ENCODE measurements at regions not wholly inside any gene's neighbourhood (a gene's known extent, or its start where the extent isn't known, plus 50 kb on each side); places are given as distances from the start of the nearest gene placed in this dataset.

DNA sequence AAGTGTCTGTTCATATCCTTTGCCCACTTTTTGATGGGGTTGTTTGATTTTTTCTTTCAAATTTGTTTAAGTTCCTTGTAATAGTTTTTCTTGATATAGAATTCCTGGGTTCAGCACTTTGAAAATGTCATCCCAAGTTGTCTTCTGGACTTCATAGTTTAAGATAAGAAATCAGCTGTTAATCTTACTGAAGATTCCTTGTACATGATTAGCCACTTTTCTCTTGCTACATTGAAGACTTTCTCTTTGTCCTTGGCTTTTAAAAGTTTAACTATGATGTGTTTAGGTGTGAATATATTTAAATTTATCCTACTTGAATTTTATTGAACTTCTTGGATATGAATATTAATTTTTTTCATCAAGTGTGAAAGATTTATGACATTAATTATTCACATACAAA is 387.2 kb upstream of the CWC22 start:
- no peak for DNase-seq (ENCODE audit: low read depth)
- no peak for TF ChIP-seq CTCF (IDR thresholded peaks at IDR 0.05; ENCODE audit: control insufficient read depth, insufficient read depth, low read depth, low read length, missing control alignments)
- no peak overlapping the region for H3K4me3 ChIP-seq (ENCODE audit: control insufficient read depth, low read depth, low read length)

GRCh38 chr2:180385601-180386201 is 378.6 kb upstream of the CWC22 start:
- TF ChIP-seq CTCF (IDR thresholded peaks at IDR 0.05; ENCODE audit: control insufficient read depth, insufficient read depth, low read depth, low read length, missing control alignments), result no peak
- peak; percentile 70 for DNase-seq (ENCODE audit: low read depth)
- H3K4me3 ChIP-seq (ENCODE audit: control insufficient read depth, low read depth, low read length), result no peak overlapping the region

GRCh38 chr2:180376066-180376465 is 369.0 kb upstream of the CWC22 start:
- DNase-seq (ENCODE audit: low read depth), result no peak
- no peak for TF ChIP-seq CTCF (IDR thresholded peaks at IDR 0.05; ENCODE audit: control insufficient read depth, insufficient read depth, low read depth, low read length, missing control alignments)
- H3K4me3 ChIP-seq (ENCODE audit: control insufficient read depth, low read depth, low read length), result no peak overlapping the region

DNA sequence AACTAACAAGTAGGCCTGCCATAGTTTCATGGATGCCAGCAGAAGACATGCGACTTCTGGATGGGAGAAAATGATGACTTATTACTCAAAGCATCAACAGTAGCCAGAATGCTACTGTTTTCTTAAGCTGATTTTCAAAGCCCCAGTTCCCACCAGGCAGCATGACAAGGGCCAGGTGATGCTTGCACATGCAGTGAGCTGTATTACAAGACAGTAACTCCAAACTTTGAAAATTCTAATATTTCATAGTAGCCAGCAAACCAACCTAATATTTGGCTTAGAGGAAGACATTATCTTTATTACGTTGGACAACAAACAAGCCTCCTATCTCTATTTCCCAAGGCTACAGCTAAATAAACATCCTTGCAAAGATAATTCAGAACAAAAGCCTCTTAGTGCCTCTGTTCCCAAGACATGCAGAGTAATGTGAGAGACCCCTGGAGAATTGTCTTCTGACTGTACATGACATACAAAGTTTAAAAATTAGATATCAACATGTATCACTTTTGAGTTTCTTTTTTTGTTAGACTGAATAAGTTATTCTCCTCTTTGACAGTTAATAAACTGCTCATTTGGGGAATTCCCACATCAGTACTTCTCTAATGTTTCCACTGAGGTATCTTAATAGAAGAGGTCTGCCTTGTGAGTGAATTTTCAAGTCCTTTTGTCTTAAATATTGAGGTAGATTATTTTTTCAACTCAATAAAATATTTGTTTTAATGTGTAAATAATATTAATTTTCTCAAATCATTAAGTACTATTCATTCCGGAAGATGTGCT is 367.6 kb upstream of the CWC22 start:
- TF ChIP-seq CTCF (IDR thresholded peaks at IDR 0.05; ENCODE audit: control insufficient read depth, insufficient read depth, low read depth, low read length, missing control alignments), result no peak
- DNase-seq (ENCODE audit: low read depth), result no peak
- H3K4me3 ChIP-seq (ENCODE audit: control insufficient read depth, low read depth, low read length), result no peak overlapping the region

DNA sequence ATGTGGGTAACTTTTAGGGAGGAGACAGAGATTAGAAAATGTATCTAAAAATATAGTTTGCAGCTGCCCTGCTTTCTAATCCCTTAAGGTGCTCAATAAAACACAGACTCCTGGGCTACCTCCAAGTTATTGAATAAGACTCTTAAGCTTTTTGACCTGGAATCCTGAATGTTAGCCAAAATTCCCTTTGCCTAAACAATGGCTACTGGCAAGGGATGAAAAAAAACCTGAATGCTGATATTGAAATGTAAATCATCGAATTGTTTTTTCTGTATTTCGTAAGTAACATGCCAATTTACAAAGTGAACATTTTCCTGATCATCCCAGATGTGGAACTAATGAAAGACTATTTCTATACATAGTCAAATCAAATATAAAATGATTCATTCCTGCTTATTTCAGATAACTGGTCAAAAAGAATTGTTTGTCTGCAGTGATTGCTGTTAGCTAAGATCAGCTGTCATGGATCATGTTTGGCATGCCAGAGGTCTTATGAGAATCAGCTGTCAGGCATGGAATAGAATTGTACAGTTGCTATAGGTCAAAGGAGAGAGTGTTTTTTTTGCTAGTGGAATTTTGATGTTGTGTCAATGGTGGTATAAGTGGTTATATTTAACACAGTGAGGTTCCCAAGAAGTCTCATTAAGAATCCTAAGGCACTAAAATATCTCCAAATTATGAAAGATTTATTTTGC is 363.6 kb upstream of the CWC22 start:
- DNase-seq (ENCODE audit: low read depth), result no peak
- TF ChIP-seq CTCF (IDR thresholded peaks at IDR 0.05; ENCODE audit: control insufficient read depth, insufficient read depth, low read depth, low read length, missing control alignments), result no peak
- no peak overlapping the region for H3K4me3 ChIP-seq (ENCODE audit: control insufficient read depth, low read depth, low read length)

GRCh38 chr2:180368881-180369280 is 361.8 kb upstream of the CWC22 start:
- no peak overlapping the region for H3K4me3 ChIP-seq (ENCODE audit: control insufficient read depth, low read depth, low read length)
- no peak for DNase-seq (ENCODE audit: low read depth)
- TF ChIP-seq CTCF (IDR thresholded peaks at IDR 0.05; ENCODE audit: control insufficient read depth, insufficient read depth, low read depth, low read length, missing control alignments), result no peak
